Activated T-cell treated with anti-CD3 and anti-CD28 coated beads, Interleukin-2, amount 50 U/mL, for 72 hours (primary cell): ENCODE measurements at regions not wholly inside any gene's neighbourhood (a gene's known extent, or its start where the extent isn't known, plus 50 kb on each side); places are given as distances from the start of the nearest gene placed in this dataset.
A peak's percentile ranks its signal among the peaks of the same experiment; 100 is the strongest.
"Not testable (repeated sequence)": the region's sequence is repeated elsewhere in the genome, so short reads cannot be mapped to it uniquely, and the experiment has no call there.

Experiments used
- ATAC-seq, 2 donors: fragments of 150-1000 bp; cut with Tn5 transposase; replicated peaks in 1 of 2; 2 replicates each; pipeline ENCODE4 v1.10.0; 2021; ENCODE audit warnings: moderate library complexity in 2 of 2, mild to moderate bottlenecking in 1 of 2
- DNase-seq, 2 donors: peaks; one replicate each; pipeline ENCODE4 v3.0.0; 2021 to 2022; ENCODE audit warnings: mixed read lengths in 1 of 2
- H3K27ac Mint-ChIP-seq: one replicate; pipeline ENCODE4 v1.8.0; 2022; ENCODE audit warnings: mild to moderate bottlenecking, moderate library complexity, mixed read lengths
- H3K27me3 Mint-ChIP-seq: one replicate; pipeline ENCODE4 v1.8.0; 2022; ENCODE audit warnings: low read depth, mixed read lengths
- H3K36me3 Mint-ChIP-seq, 2 donors: one replicate each; pipeline ENCODE4 v1.8.0; 2022; ENCODE audit warnings: mixed read lengths in 2 of 2, mild to moderate bottlenecking in 1 of 2; ENCODE audit not compliant: insufficient read depth in 2 of 2
- H3K4me1 Mint-ChIP-seq: one replicate; pipeline ENCODE4 v1.8.0; 2022; ENCODE audit warnings: low read depth, mixed read lengths
- H3K4me3 Mint-ChIP-seq, 2 donors: one replicate each; pipeline ENCODE4 v1.8.0; 2022; ENCODE audit warnings: mild to moderate bottlenecking in 2 of 2, mixed read lengths in 2 of 2, moderate library complexity in 2 of 2
- H3K9me3 Mint-ChIP-seq, 2 donors: one replicate each; pipeline ENCODE4 v1.8.0; 2022; ENCODE audit warnings: mixed read lengths in 2 of 2

- H3K9me3 Mint-ChIP-seq = peaks cover 0 to 1% of the 10 kb centered on the region in 2 donors
- ATAC-seq (no peak), DNase-seq (no peak)
- H3K4me1 Mint-ChIP-seq = peaks cover 56% of the 10 kb centered on the region
- no peak overlapping the region for H3K4me3 Mint-ChIP-seq
- H3K36me3 Mint-ChIP-seq = peaks cover 0 to 2% of the 10 kb centered on the region in 2 donors
- no peaks in the 10 kb centered on the region for H3K27me3 Mint-ChIP-seq
- H3K27ac Mint-ChIP-seq = no peak overlapping the region
Observed at GRCh38 chr2:207228402-207228801, 62.7 kb upstream of the KLF7 start.

- H3K4me3 Mint-ChIP-seq = no peak overlapping the region
- ATAC-seq = no peak
- H3K4me1 Mint-ChIP-seq = peaks cover 53% of the 10 kb centered on the region
- H3K9me3 Mint-ChIP-seq = peaks cover 0 to 1% of the 10 kb centered on the region in 2 donors
- no peak for DNase-seq
- peaks cover 0 to 2% of the 10 kb centered on the region in 2 donors for H3K36me3 Mint-ChIP-seq
- no peaks in the 10 kb centered on the region for H3K27me3 Mint-ChIP-seq
- H3K27ac Mint-ChIP-seq = no peak overlapping the region
Observed at GRCh38 chr2:207229161-207229560, 63.4 kb upstream of the KLF7 start.

GRCh38 chr2:207230261-207231105 is 64.7 kb upstream of the KLF7 start:
- peaks cover 48% of the 10 kb centered on the region for H3K4me1 Mint-ChIP-seq
- H3K27ac Mint-ChIP-seq = peak overlapping the region; percentile 83
- ATAC-seq (peak; percentile 49 to 55), DNase-seq (no peak)
- H3K36me3 Mint-ChIP-seq = peaks cover 0 to 2% of the 10 kb centered on the region in 2 donors
- H3K4me3 Mint-ChIP-seq = peak overlapping the region; percentile 44 to 63
- H3K9me3 Mint-ChIP-seq = peaks cover 0 to 1% of the 10 kb centered on the region in 2 donors
- no peaks in the 10 kb centered on the region for H3K27me3 Mint-ChIP-seq

GRCh38 chr2:207231106-207231865 is 65.5 kb upstream of the KLF7 start:
- peak in 1 of 2 donors; percentile 46 for DNase-seq

GRCh38 chr2:207231967-207232366 is 66.2 kb upstream of the KLF7 start:
- peaks cover 0 to 4% of the 10 kb centered on the region in 2 donors for H3K36me3 Mint-ChIP-seq
- ATAC-seq (no peak), DNase-seq (no peak)
- no peak overlapping the region for H3K4me3 Mint-ChIP-seq
- H3K27me3 Mint-ChIP-seq = no peaks in the 10 kb centered on the region
- peaks cover 48% of the 10 kb centered on the region for H3K4me1 Mint-ChIP-seq
- H3K27ac Mint-ChIP-seq = no peak overlapping the region
- H3K9me3 Mint-ChIP-seq = peaks cover 0 to 1% of the 10 kb centered on the region in 2 donors

More at GRCh38 chr2:207231106-207231865, 65.5 kb upstream of the KLF7 start:
- Mint-ChIP-seq H3K4me3 (peak overlapping the region; percentile 44 to 63), H3K36me3 (peaks cover 0 to 4% of the 10 kb centered on the region in 2 donors), H3K27ac (peak overlapping the region; percentile 83), H3K27me3 (no peaks in the 10 kb centered on the region), H3K9me3 (peaks cover 0 to 1% of the 10 kb centered on the region in 2 donors), H3K4me1 (peaks cover 48% of the 10 kb centered on the region)
- ATAC-seq = peak; percentile 80 to 82

- H3K4me3 Mint-ChIP-seq, H3K27me3 Mint-ChIP-seq, H3K9me3 Mint-ChIP-seq, H3K36me3 Mint-ChIP-seq, ATAC-seq, H3K27ac Mint-ChIP-seq, DNase-seq: not testable (repeated sequence)
- peaks cover 50% of the 10 kb centered on the region for H3K4me1 Mint-ChIP-seq
Observed at GRCh38 chr2:207233141-207233540, 67.4 kb upstream of the KLF7 start.

GRCh38 chr2:207233731-207234130 is 68.0 kb upstream of the KLF7 start:
- Mint-ChIP-seq H3K27ac (no peak overlapping the region), H3K36me3 (peaks cover 0 to 5% of the 10 kb centered on the region in 2 donors), H3K4me3 (no peak overlapping the region), H3K4me1 (peaks cover 50% of the 10 kb centered on the region), H3K9me3 (peaks cover 0 to 1% of the 10 kb centered on the region in 2 donors), H3K27me3 (no peaks in the 10 kb centered on the region)
- ATAC-seq (no peak), DNase-seq (no peak)

- Mint-ChIP-seq H3K27me3 (no peaks in the 10 kb centered on the region), H3K4me3 (no peak overlapping the region), H3K27ac (no peak overlapping the region), H3K36me3 (peaks cover 0 to 5% of the 10 kb centered on the region in 2 donors), H3K4me1 (peaks cover 44% of the 10 kb centered on the region), H3K9me3 (peaks cover 0 to 1% of the 10 kb centered on the region in 2 donors)
- ATAC-seq = no peak
- no peak for DNase-seq
Observed at GRCh38 chr2:207235621-207236020, 69.9 kb upstream of the KLF7 start.

GRCh38 chr2:207236156-207236935 is 70.6 kb upstream of the KLF7 start:
- ATAC-seq (no peak), DNase-seq (no peak)
- no peak overlapping the region for H3K4me3 Mint-ChIP-seq
- H3K4me1 Mint-ChIP-seq = peaks cover 37% of the 10 kb centered on the region
- H3K36me3 Mint-ChIP-seq = peaks cover 0 to 4% of the 10 kb centered on the region in 2 donors
- no peak overlapping the region for H3K27ac Mint-ChIP-seq
- H3K27me3 Mint-ChIP-seq = no peaks in the 10 kb centered on the region
- H3K9me3 Mint-ChIP-seq = no peaks in the 10 kb centered on the region

- Mint-ChIP-seq H3K27ac (peak overlapping the region; percentile 7), H3K4me3 (no peak overlapping the region)
- peak; percentile 27 for ATAC-seq
Observed at GRCh38 chr2:207238831-207239701, 73.3 kb upstream of the KLF7 start.

GRCh38 chr2:207239754-207240494 is 74.2 kb upstream of the KLF7 start:
- DNase-seq (no peak), ATAC-seq (peak; percentile 31 to 44)
- H3K4me1 Mint-ChIP-seq = peaks cover 42% of the 10 kb centered on the region
- peak overlapping the region; percentile 7 for H3K27ac Mint-ChIP-seq
- peaks cover 0 to 4% of the 10 kb centered on the region in 2 donors for H3K36me3 Mint-ChIP-seq
- H3K4me3 Mint-ChIP-seq = no peak overlapping the region
- H3K9me3 Mint-ChIP-seq = no peaks in the 10 kb centered on the region
- H3K27me3 Mint-ChIP-seq = no peaks in the 10 kb centered on the region

More at GRCh38 chr2:207238831-207239701, 73.3 kb upstream of the KLF7 start:
- Mint-ChIP-seq H3K36me3 (peaks cover 0 to 4% of the 10 kb centered on the region in 2 donors), H3K9me3 (no peaks in the 10 kb centered on the region), H3K4me1 (peaks cover 37% of the 10 kb centered on the region), H3K27me3 (no peaks in the 10 kb centered on the region)
- peak; percentile 50 to 61 for DNase-seq
